Uterus (tissue), 3 donors: ENCODE measurements at regions not wholly inside any gene's neighbourhood (a gene's known extent, or its start where the extent isn't known, plus 50 kb on each side); places are given as distances from the start of the nearest gene placed in this dataset.

Experiments used
- DNase-seq, 2 donors: peaks; one replicate each; pipeline ENCODE4 v3.0.0-alpha.2; 2019 to 2020
- H3K27ac ChIP-seq, 2 donors: fragments of 200-600 bp; sonication (generic); 1 replicate in 1 of 2; 2 replicates in 1 of 2; pipeline ENCODE4 v1.5.1; 2016 to 2018
- H3K27me3 ChIP-seq, 2 donors: fragments of 200-600 bp; sonication (generic); one replicate each; pipeline ENCODE4 v1.5.1; 2018 to 2019; ENCODE audit warnings: control low read depth in 1 of 2
- H3K36me3 ChIP-seq, 2 donors: fragments of 200-600 bp; sonication (generic); one replicate each; pipeline ENCODE4 v1.5.1; 2019; ENCODE audit warnings: control low read depth in 1 of 2
- H3K4me1 ChIP-seq, 2 donors: fragments of 200-600 bp; sonication (generic); one replicate each; pipeline ENCODE4 v1.5.1; 2018 to 2019; ENCODE audit warnings: control low read depth in 1 of 2
- H3K4me3 ChIP-seq, 2 donors: fragments of 200-600 bp; sonication (generic); 1 replicate in 1 of 2; 2 replicates in 1 of 2; pipeline ENCODE4 v1.5.1; 2018 to 2019; ENCODE audit warnings: mild to moderate bottlenecking in 1 of 2
- H3K9me3 ChIP-seq, 2 donors: fragments of 200-600 bp; sonication (generic); one replicate each; pipeline ENCODE4 v1.5.1; 2019; ENCODE audit warnings: control low read depth in 1 of 2
- CTCF ChIP-seq, 4 experiments: fragments of 200-600 bp in 2 of 4; fragments of 450-650 bp in 2 of 4; sonication (generic) in 2 of 4; IDR thresholded peaks; one replicate each; pipeline ENCODE4 v1.5.1; 2016 to 2019; ENCODE audit warnings: antibody characterized with exemption in 4 of 4, mild to moderate bottlenecking in 2 of 4, moderate library complexity in 1 of 4
- POLR2A ChIP-seq, 2 donors: fragments of 450-650 bp; IDR thresholded peaks; one replicate each; pipeline ENCODE4 v1.6.1; 2016; ENCODE audit warnings: antibody characterized with exemption in 2 of 2, mild to moderate bottlenecking in 1 of 2, moderate library complexity in 1 of 2
- intact Hi-C: fragments of 100-400 bp; cut with DNase I; formaldehyde crosslinking; loops from one replicate; pipeline ENCODE4 v1.15.1; 2023; ENCODE audit warnings: low total_unique reads
- donor health status: DM: yes; HTN: yes; CAD: no.

GRCh38 chr2:14316594-14316993 lies 315.9 kb upstream of the LRATD1 start:
- intact Hi-C loops = no loop called here
- no peak overlapping the region for H3K27ac ChIP-seq
- DNase-seq = no peak
- H3K4me3 ChIP-seq = no peak overlapping the region
- TF ChIP-seq CTCF (IDR thresholded peaks at IDR 0.05) (no peak), POLR2A (IDR thresholded peaks at IDR 0.05) (no peak)
- H3K4me1 ChIP-seq = no peaks in the 10 kb centered on the region
- no peaks in the 10 kb centered on the region for H3K36me3 ChIP-seq
- no peaks in the 10 kb centered on the region for H3K27me3 ChIP-seq
- no peaks in the 10 kb centered on the region for H3K9me3 ChIP-seq

- Histone ChIP-seq H3K36me3 (no peaks in the 10 kb centered on the region), H3K4me3 (no peak overlapping the region), H3K4me1 (no peaks in the 10 kb centered on the region), H3K9me3 (no peaks in the 10 kb centered on the region), H3K27ac (no peak overlapping the region), H3K27me3 (no peaks in the 10 kb centered on the region)
- no peak for TF ChIP-seq POLR2A (IDR thresholded peaks at IDR 0.05)
- no peak for TF ChIP-seq CTCF (IDR thresholded peaks at IDR 0.05)
- no peak for DNase-seq
- intact Hi-C loops = no loop called here
Measured at GRCh38 chr2:14321357-14321756, 311.2 kb upstream of the LRATD1 start.

- Histone ChIP-seq H3K36me3 (no peaks in the 10 kb centered on the region), H3K27ac (no peak overlapping the region), H3K4me1 (no peaks in the 10 kb centered on the region), H3K9me3 (no peaks in the 10 kb centered on the region), H3K27me3 (no peaks in the 10 kb centered on the region), H3K4me3 (no peak overlapping the region)
- intact Hi-C loops = no loop called here
- DNase-seq = no peak
- no peak for TF ChIP-seq POLR2A (IDR thresholded peaks at IDR 0.05)
- TF ChIP-seq CTCF (IDR thresholded peaks at IDR 0.05) = no peak
Measured at GRCh38 chr2:14322306-14322705, 310.2 kb upstream of the LRATD1 start.

- intact Hi-C loops = no loop called here
- DNase-seq = no peak
- no peak overlapping the region for H3K4me3 ChIP-seq
Measured at GRCh38 chr2:14324308-14324707, 308.2 kb upstream of the LRATD1 start.

GRCh38 chr2:14330884-14331283 lies 301.6 kb upstream of the LRATD1 start:
- TF ChIP-seq POLR2A (IDR thresholded peaks at IDR 0.05) = no peak
- Histone ChIP-seq H3K36me3 (no peaks in the 10 kb centered on the region), H3K27me3 (no peaks in the 10 kb centered on the region), H3K4me3 (no peak overlapping the region), H3K4me1 (no peaks in the 10 kb centered on the region), H3K9me3 (no peaks in the 10 kb centered on the region), H3K27ac (no peak overlapping the region)
- intact Hi-C loops = no loop called here
- no peak for DNase-seq

More at GRCh38 chr2:14324308-14324707, 308.2 kb upstream of the LRATD1 start:
- H3K4me1 ChIP-seq = no peaks in the 10 kb centered on the region
- H3K9me3 ChIP-seq = no peaks in the 10 kb centered on the region
- TF ChIP-seq POLR2A (IDR thresholded peaks at IDR 0.05) (no peak), CTCF (IDR thresholded peaks at IDR 0.05) (no peak)
- H3K36me3 ChIP-seq = no peaks in the 10 kb centered on the region
- no peak overlapping the region for H3K27ac ChIP-seq
- no peaks in the 10 kb centered on the region for H3K27me3 ChIP-seq

- no peak overlapping the region for H3K4me3 ChIP-seq
- no peak overlapping the region for H3K27ac ChIP-seq
- TF ChIP-seq POLR2A (IDR thresholded peaks at IDR 0.05) (no peak), CTCF (IDR thresholded peaks at IDR 0.05) (no peak)
- DNase-seq = no peak
- intact Hi-C loops = no loop called here
- H3K27me3 ChIP-seq = no peaks in the 10 kb centered on the region
- no peaks in the 10 kb centered on the region for H3K36me3 ChIP-seq
- no peaks in the 10 kb centered on the region for H3K9me3 ChIP-seq
- H3K4me1 ChIP-seq = no peaks in the 10 kb centered on the region
Measured at GRCh38 chr2:14336759-14337382, 295.6 kb upstream of the LRATD1 start.
